MM.1S (cell line): ENCODE measurements at regions not wholly inside any gene's neighbourhood (a gene's known extent, or its start where the extent isn't known, plus 50 kb on each side); places are given as distances from the start of the nearest gene placed in this dataset.

Experiments
- CTCF ChIP-seq: fragments of 300-600 bp; sonication (generic); IDR thresholded peaks from 2 replicates; pipeline ENCODE4 v1.5.1; 2016; ENCODE audit warnings: antibody characterized with exemption, low read length, mixed read lengths
- EZH2 ChIP-seq: fragments of 300-600 bp; sonication (generic); optimal IDR thresholded peaks from 2 replicates; pipeline ENCODE3; 2017; ENCODE audit warnings: low read depth, mild to moderate bottlenecking, antibody characterized with exemption, low read length, mixed read lengths
- EZH2phosphoT487 ChIP-seq: fragments of 300-600 bp; sonication (generic); IDR thresholded peaks from 2 replicates; pipeline ENCODE4 v1.6.1; 2018; ENCODE audit warnings: antibody characterized with exemption, low read length

GRCh38 chr3:174667386-174667785 is 191.7 kb upstream of the NAALADL2 start:
- TF ChIP-seq CTCF (no peak), EZH2 (no peak), EZH2phosphoT487 (no peak)
